GM21447 (cell line): ENCODE measurements at regions not wholly inside any gene's neighbourhood (a gene's known extent, or its start where the extent isn't known, plus 50 kb on each side); places are given as distances from the start of the nearest gene placed in this dataset.

ENCODE experiments used
- ATAC-seq: cut with Tn5 transposase; IDR thresholded peaks from one replicate; pipeline ENCODE4 v1.9.1; 2021; ENCODE audit not compliant: unreplicated experiment

GRCh38 chr2:120933693-120934573 is 198.3 kb downstream of the GLI2 start:
- ATAC-seq, result no peak

GRCh38 chr2:120934574-120935338 is 199.1 kb downstream of the GLI2 start:
- ATAC-seq, result no peak

GRCh38 chr2:120935339-120936313 is 200.0 kb downstream of the GLI2 start:
- ATAC-seq, result no peak

GRCh38 chr2:120936476-120937334 is 201.0 kb downstream of the GLI2 start:
- no peak for ATAC-seq

- ATAC-seq, result no peak
These were observed 202.0 kb downstream of the GLI2 start for GRCh38 chr2:120937686-120938044.

GRCh38 chr2:120938045-120938771 is 202.5 kb downstream of the GLI2 start:
- ATAC-seq, result no peak

- no peak for ATAC-seq
These were observed 204.1 kb downstream of the GLI2 start for GRCh38 chr2:120939595-120940318.

- ATAC-seq, result no peak
These were observed 204.6 kb downstream of the GLI2 start for GRCh38 chr2:120940319-120940696.

GRCh38 chr2:120940726-120941256 is 205.1 kb downstream of the GLI2 start:
- no peak for ATAC-seq

GRCh38 chr2:120941571-120942120 is 206.0 kb downstream of the GLI2 start:
- no peak for ATAC-seq

GRCh38 chr2:120942658-120943057 is 207.0 kb downstream of the GLI2 start:
- no peak for ATAC-seq

- no peak for ATAC-seq
These were observed 207.9 kb downstream of the GLI2 start for GRCh38 chr2:120943403-120944034.

GRCh38 chr2:120944575-120944974 is 208.9 kb downstream of the GLI2 start:
- no peak for ATAC-seq

- no peak for ATAC-seq
These were observed 209.4 kb downstream of the GLI2 start for GRCh38 chr2:120945091-120945490.

GRCh38 chr2:120945832-120946499 is 210.3 kb downstream of the GLI2 start:
- no peak for ATAC-seq

GRCh38 chr2:120947327-120947726 is 211.7 kb downstream of the GLI2 start:
- no peak for ATAC-seq

GRCh38 chr2:120947982-120948661 is 212.5 kb downstream of the GLI2 start:
- ATAC-seq, result no peak
